Upper lobe of right lung (tissue), 1 donor: ENCODE measurements at regions not wholly inside any gene's neighbourhood (a gene's known extent, or its start where the extent isn't known, plus 50 kb on each side); places are given as distances from the start of the nearest gene placed in this dataset.
A peak's percentile ranks its signal among the peaks of the same experiment; 100 is the strongest.
"Not testable (repeated sequence)": the region's sequence is repeated elsewhere in the genome, so short reads cannot be mapped to it uniquely, and the experiment has no call there.

Experiments
- ATAC-seq: fragments of 200-7000 bp; cut with Tn5 transposase; one replicate; pipeline ENCODE4 v1.9.1; 2020; ENCODE audit warnings: mild to moderate bottlenecking, moderate library complexity
- DNase-seq: peaks from one replicate; pipeline ENCODE4 v3.0.0-alpha.2; 2020
- H3K27ac ChIP-seq: fragments of 200-600 bp; one replicate; pipeline ENCODE4 v1.8.0; 2022
- H3K27me3 ChIP-seq: fragments of 200-600 bp; one replicate; pipeline ENCODE4 v1.8.0; 2022; ENCODE audit warnings: mild to moderate bottlenecking
- H3K36me3 ChIP-seq: fragments of 200-600 bp; one replicate; pipeline ENCODE4 v1.8.0; 2022
- H3K4me1 ChIP-seq: fragments of 200-600 bp; one replicate; pipeline ENCODE4 v1.8.0; 2022
- H3K4me3 ChIP-seq: fragments of 200-600 bp; one replicate; pipeline ENCODE4 v1.8.0; 2022; ENCODE audit warnings: mild to moderate bottlenecking
- H3K9me3 ChIP-seq: fragments of 200-600 bp; one replicate; pipeline ENCODE4 v1.8.0; 2022
- intact Hi-C: fragments of 100-400 bp; cut with DNase I; formaldehyde crosslinking; loops from one replicate; pipeline ENCODE4 v1.11.0; 2022
- TF ChIP-seq, protein P1 (sequence below): fragments of 200-600 bp; IDR thresholded peaks from one replicate; pipeline ENCODE4 v1.8.0; 2022; ENCODE audit warnings: antibody characterized with exemption
- donor health status: DM: no; HTN: yes; CAD: no; lungs with severe emphysema.

DNA sequence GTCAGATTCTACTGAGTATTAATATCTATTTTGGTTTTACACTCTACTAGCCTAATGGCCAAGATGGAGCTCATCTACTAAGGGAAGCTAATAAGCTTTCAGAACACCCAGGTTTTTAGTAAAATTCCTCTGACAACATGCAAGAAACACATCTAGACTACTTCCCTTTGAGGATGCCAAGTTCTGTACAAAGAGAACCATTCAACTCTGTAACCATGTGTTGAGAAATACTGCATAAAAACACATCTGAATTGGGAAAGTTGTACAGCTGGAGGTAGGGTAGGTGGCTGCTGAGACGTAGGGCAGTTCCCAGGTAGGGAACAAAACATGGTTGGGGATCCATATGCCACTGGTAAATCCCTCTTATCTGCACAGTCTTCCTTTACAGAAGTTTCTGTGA lies 66.2 kb downstream of the SC5D start:
- Histone ChIP-seq H3K4me1 (no peaks in the 10 kb centered on the region), H3K4me3 (no peak overlapping the region), H3K27ac (no peak overlapping the region), H3K27me3 (no peaks in the 10 kb centered on the region), H3K9me3 (no peaks in the 10 kb centered on the region), H3K36me3 (no peaks in the 10 kb centered on the region)
- intact Hi-C loops: no loop called here
- ATAC-seq (peak; percentile 52), DNase-seq (no peak)
- TF ChIP-seq, protein P1, sequence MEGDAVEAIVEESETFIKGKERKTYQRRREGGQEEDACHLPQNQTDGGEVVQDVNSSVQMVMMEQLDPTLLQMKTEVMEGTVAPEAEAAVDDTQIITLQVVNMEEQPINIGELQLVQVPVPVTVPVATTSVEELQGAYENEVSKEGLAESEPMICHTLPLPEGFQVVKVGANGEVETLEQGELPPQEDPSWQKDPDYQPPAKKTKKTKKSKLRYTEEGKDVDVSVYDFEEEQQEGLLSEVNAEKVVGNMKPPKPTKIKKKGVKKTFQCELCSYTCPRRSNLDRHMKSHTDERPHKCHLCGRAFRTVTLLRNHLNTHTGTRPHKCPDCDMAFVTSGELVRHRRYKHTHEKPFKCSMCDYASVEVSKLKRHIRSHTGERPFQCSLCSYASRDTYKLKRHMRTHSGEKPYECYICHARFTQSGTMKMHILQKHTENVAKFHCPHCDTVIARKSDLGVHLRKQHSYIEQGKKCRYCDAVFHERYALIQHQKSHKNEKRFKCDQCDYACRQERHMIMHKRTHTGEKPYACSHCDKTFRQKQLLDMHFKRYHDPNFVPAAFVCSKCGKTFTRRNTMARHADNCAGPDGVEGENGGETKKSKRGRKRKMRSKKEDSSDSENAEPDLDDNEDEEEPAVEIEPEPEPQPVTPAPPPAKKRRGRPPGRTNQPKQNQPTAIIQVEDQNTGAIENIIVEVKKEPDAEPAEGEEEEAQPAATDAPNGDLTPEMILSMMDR: no peak

DNA sequence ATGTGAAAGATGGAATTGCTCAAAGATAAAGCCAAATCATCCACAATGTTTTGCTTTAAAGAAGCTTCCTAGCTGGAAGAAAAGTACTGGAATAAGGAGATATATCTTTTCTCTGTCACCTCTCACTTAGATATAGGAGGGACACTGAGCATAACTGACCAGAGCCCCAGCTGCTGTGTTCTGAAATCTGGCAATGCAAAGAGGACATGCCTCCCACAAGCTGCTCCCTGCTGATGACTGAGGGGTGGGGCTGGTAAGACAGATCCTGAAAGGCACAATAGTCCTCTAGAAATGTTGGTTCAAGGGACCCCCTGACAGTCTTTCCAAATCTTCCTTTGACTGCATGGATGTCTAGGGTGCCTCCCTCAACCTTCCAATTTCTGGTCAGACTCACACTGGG lies 67.0 kb downstream of the SC5D start:
- Histone ChIP-seq H3K9me3 (no peaks in the 10 kb centered on the region), H3K4me1 (no peaks in the 10 kb centered on the region), H3K27me3 (no peaks in the 10 kb centered on the region), H3K27ac (no peak overlapping the region), H3K36me3 (no peaks in the 10 kb centered on the region), H3K4me3 (no peak overlapping the region)
- no peak for ATAC-seq
- TF ChIP-seq, protein P1: no peak
- DNase-seq: no peak
- intact Hi-C loops: no loop called here

DNA sequence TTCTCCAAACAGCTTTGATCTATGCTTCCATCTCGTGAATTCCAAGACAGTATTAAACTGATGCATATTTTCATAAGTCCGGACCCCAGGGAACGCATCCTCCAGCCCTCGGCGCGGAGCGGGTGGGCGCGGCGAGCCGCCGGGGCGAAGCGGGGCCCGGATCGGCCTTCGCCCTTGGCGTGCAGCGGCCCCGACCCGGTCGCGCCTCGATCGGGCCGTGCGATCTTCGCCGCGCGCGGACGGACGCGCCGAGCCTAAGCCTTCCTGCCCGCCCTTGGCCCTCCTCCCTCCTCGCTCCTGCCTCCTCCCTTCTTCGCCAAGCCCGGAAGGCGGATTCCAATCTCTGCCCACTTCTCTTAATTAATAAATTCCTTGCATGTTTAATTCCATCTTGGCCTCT lies 70.4 kb downstream of the SC5D start:
- ATAC-seq: peak; percentile 54
- peaks cover 14% of the 10 kb centered on the region for H3K4me1 ChIP-seq
- DNase-seq: not testable (repeated sequence)

DNA sequence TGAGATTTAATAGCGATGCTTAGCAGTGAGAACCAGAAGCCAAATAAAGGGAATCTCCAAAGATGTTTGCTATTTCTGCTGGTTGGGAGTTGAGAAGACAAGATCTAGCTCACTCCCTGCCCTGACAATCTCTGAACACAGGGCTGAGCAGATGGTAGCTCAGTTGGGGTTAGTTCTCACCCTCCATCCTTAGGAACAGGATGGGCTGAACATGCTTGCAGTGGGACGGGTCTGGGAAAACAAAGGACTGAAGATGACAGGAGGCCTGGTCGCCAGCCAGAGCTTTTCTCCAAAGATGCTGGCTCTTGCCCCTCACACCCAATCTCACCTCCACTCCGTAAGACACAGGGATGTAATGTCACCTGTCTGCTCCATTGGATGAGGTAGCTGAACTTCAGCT lies 72.7 kb downstream of the SC5D start:
- H3K36me3 ChIP-seq: no peaks in the 10 kb centered on the region
- no peaks in the 10 kb centered on the region for H3K27me3 ChIP-seq
- H3K4me3 ChIP-seq: no peak overlapping the region
- peaks cover 19% of the 10 kb centered on the region for H3K4me1 ChIP-seq
- DNase-seq (no peak), ATAC-seq (no peak)
- intact Hi-C loops: no loop called here
- no peaks in the 10 kb centered on the region for H3K9me3 ChIP-seq
- H3K27ac ChIP-seq: no peak overlapping the region
- TF ChIP-seq, protein P1: no peak

More for the DNA sequence above, 70.4 kb downstream of the SC5D start:
- H3K9me3 ChIP-seq, H3K27me3 ChIP-seq, H3K4me3 ChIP-seq, H3K27ac ChIP-seq, H3K36me3 ChIP-seq, intact Hi-C loops: not testable (repeated sequence)

DNA sequence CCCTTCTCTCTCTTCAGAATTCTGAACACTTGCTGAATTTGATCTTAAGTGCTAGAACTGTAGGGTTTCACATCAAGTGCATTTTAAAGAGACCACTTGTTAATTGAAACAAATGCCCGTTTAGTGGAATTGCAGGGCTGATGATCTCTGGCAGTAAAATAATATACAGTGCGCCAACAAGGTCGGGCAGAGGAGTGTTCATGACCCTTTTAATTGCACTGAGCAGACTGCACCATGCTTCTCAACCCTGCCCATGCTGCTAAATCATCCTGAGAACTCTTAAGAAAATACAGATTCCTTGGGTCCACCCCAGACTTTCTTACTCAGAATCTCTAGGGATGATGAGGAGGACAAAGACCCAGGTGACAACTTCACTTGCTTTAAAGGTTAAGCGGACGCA lies 73.5 kb downstream of the SC5D start:
- H3K9me3 ChIP-seq: no peaks in the 10 kb centered on the region
- DNase-seq: no peak
- no peaks in the 10 kb centered on the region for H3K27me3 ChIP-seq
- TF ChIP-seq, protein P1: no peak
- ATAC-seq: no peak
- intact Hi-C loops: no loop called here
- peaks cover 19% of the 10 kb centered on the region for H3K4me1 ChIP-seq
- H3K27ac ChIP-seq: no peak overlapping the region
- no peak overlapping the region for H3K4me3 ChIP-seq
- no peaks in the 10 kb centered on the region for H3K36me3 ChIP-seq

DNA sequence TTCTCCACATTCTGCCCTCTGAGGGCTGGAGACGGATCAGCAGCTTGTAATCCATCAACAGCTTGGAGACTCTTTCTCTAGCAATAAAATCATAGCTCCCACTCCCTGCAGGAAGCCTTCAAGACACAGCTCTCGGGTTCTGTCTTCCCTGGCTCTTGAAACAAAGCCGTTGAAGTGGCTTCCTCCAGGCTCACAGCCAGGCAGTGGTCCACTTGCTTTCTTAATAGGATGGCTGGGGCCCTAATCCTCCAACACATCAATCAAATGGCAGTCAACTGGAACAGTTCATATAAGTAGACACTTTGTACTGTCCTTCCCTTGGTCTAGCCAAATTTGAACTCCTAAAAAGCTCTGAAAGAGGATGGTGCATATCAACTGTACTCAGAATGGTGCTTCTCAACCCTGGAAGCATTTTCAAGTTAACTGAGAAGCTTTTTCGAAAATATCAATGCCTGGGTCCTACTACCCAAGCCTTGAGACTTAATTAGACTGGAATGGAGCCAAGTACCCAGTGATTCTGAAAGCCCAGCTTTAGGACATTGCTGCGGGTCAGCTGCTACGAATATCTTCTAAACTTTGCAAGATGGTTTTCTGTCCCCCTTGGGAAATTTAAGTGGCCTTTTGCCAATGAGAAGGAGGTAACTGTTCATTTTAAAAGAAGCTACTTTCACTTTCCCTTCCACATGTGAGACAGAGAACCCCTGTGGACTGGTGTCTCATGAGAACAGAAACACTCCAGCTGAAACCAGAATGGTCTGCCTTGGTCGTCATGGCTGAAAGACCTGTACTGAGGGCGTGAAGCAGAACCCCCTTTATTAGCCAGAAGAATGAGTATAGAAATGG lies 74.7 kb downstream of the SC5D start:
- intact Hi-C loops: no loop called here
- TF ChIP-seq, protein P1: no peak
- Histone ChIP-seq H3K4me1 (peaks cover 19% of the 10 kb centered on the region), H3K27me3 (no peaks in the 10 kb centered on the region), H3K4me3 (no peak overlapping the region), H3K27ac (peak overlapping the region; percentile 9), H3K9me3 (no peaks in the 10 kb centered on the region), H3K36me3 (no peaks in the 10 kb centered on the region)
- ATAC-seq: peak; percentile 49
- no peak for DNase-seq
